ENCODE measurements at regions not wholly inside any gene's neighbourhood (a gene's known extent, or its start where the extent isn't known, plus 50 kb on each side); places are given as distances from the start of the nearest gene placed in this dataset.
"Not testable (repeated sequence)": the region's sequence is repeated elsewhere in the genome, so short reads cannot be mapped to it uniquely, and the experiment has no call there.

DNA sequence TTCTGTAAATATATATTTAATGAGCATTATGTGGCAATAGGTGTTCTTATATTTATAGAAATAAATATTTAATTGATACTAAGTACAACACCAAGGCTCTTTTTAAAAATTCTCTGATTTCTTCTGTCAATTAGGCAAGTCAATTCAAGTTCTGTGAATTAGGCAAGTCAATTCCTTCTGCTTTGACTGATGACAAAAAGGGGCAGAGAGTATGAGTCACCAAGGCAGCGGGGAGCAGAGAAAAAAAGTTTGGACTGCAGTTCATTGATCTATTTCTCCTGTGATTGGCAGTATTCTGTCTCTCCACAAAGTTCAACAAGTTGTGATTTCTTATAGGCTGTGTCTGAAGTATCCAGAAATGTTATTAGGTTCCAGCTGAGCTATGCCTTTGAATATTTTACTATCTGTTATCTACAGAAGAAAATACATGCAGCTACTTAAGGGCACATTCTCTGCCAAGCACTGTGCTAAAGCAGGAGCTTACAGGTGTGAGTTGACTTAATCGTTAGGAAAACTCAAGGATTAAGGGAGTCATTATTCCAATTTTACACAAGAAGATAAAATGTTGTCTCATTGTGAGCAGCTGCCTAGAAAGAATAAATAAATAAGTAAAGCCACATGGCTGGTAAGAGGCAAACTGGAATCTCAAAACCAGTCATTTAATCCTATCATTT is 206.4 kb upstream of the ALG10B start:
- H3K4me1 ChIP-seq: no peaks in the 10 kb centered on the region
- no peaks in the 10 kb centered on the region for H3K9me3 ChIP-seq
- H3K36me3 ChIP-seq: no peaks in the 10 kb centered on the region
- TF ChIP-seq POLR2A (IDR thresholded peaks at IDR 0.05) (no peak), POLR2AphosphoS5 (IDR thresholded peaks at IDR 0.05) (no peak), EP300 (IDR thresholded peaks at IDR 0.05) (no peak)
- TF ChIP-seq, protein P1, sequence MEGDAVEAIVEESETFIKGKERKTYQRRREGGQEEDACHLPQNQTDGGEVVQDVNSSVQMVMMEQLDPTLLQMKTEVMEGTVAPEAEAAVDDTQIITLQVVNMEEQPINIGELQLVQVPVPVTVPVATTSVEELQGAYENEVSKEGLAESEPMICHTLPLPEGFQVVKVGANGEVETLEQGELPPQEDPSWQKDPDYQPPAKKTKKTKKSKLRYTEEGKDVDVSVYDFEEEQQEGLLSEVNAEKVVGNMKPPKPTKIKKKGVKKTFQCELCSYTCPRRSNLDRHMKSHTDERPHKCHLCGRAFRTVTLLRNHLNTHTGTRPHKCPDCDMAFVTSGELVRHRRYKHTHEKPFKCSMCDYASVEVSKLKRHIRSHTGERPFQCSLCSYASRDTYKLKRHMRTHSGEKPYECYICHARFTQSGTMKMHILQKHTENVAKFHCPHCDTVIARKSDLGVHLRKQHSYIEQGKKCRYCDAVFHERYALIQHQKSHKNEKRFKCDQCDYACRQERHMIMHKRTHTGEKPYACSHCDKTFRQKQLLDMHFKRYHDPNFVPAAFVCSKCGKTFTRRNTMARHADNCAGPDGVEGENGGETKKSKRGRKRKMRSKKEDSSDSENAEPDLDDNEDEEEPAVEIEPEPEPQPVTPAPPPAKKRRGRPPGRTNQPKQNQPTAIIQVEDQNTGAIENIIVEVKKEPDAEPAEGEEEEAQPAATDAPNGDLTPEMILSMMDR (IDR thresholded peaks at IDR 0.05): no peak
- no peak for ATAC-seq
- H3K4me3 ChIP-seq: no peak overlapping the region
- H3K27ac ChIP-seq: no peak overlapping the region
- no peaks in the 10 kb centered on the region for H3K27me3 ChIP-seq
- 74 to 83% methylated on average over 2 of the region's 2 CpGs for WGBS, 2 donors (ENCODE audit: low coverage in 1 of 2)

DNA sequence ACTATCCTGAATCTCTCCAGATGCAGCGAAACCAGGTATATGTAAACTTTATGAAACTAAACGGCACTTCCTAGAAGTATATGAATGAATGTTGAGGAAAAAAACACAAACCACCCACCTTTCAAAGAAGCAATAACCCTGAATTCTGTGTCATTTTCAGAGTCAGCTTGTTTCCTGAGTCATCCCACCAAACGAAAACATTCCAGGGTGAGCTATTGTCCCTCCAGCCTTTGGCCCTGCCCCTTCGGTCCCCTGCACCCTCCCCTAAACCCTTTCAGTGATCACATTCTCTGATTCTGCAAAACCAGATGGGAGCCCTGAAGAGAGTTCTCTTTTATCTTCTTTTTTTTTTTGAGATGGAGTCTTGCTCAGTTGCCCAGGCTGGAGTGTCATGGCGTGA is 202.6 kb upstream of the ALG10B start:
- no peak for ATAC-seq
- TF ChIP-seq EP300 (IDR thresholded peaks at IDR 0.05) (no peak), POLR2A (IDR thresholded peaks at IDR 0.05) (no peak), POLR2AphosphoS5 (IDR thresholded peaks at IDR 0.05) (no peak)
- TF ChIP-seq, protein P1 (IDR thresholded peaks at IDR 0.05): no peak
- 69 to 73% methylated on average over 4 to 5 of the region's 5 CpGs for WGBS, 2 donors (ENCODE audit: low coverage in 1 of 2)

DNA sequence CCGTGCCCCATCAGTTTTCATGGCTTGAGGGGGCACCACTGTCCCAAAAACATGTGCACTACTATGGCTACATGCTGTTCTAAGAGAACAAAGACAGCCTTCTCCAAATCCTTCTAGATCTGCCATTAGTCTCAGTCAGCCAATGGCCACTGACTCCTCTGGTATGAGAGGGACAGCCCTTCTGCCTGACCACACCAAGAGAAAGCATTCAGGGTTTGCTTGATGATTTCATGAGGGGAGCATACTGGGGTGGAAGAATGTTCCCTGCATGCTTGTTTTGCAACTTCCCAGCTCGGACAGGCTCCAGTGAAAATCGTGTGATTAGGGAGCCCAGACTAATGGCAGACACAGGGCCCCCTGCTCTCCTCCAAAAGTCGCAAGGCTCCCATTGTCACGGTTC is 199.6 kb upstream of the ALG10B start:
- WGBS, 2 donors (ENCODE audit: low coverage in 1 of 2): 50 to 55% methylated on average over 1 to 4 of the region's 5 CpGs
- no peak overlapping the region for H3K4me3 ChIP-seq

More for the DNA sequence above, 202.6 kb upstream of the ALG10B start:
- no peaks in the 10 kb centered on the region for H3K9me3 ChIP-seq
- no peaks in the 10 kb centered on the region for H3K27me3 ChIP-seq
- H3K36me3 ChIP-seq: no peaks in the 10 kb centered on the region
- no peak overlapping the region for H3K27ac ChIP-seq
- no peaks in the 10 kb centered on the region for H3K4me1 ChIP-seq
- H3K4me3 ChIP-seq: no peak overlapping the region

DNA sequence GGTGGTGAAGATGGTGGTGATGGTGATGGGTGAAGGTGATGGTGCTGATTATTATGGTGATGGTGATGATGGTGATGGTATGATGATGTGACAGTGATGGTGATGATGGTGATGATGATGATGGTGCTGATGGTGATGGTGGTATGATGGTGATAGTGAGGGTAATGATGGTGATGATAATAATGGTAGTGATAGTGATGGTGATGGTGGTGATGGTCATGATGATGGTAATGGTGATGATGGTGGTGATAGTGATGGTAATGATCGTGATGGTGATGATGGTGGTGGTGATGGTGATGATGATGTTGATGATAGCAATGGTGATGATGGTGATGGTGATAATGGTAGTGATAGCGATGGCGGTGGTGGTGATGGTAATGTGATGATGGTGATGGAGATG is 197.9 kb upstream of the ALG10B start:
- no peaks in the 10 kb centered on the region for H3K4me1 ChIP-seq
- no peak overlapping the region for H3K4me3 ChIP-seq
- TF ChIP-seq POLR2A (IDR thresholded peaks at IDR 0.05): no peak
- no peak for TF ChIP-seq POLR2AphosphoS5 (IDR thresholded peaks at IDR 0.05)
- TF ChIP-seq, protein P1 (IDR thresholded peaks at IDR 0.05): no peak
- TF ChIP-seq EP300 (IDR thresholded peaks at IDR 0.05): no peak
- no peaks in the 10 kb centered on the region for H3K9me3 ChIP-seq
- no peaks in the 10 kb centered on the region for H3K36me3 ChIP-seq
- ATAC-seq: no peak
- no peaks in the 10 kb centered on the region for H3K27me3 ChIP-seq
- WGBS, 2 donors (ENCODE audit: low coverage in 1 of 2): 94 to 97% methylated on average over 3 of the region's 3 CpGs
- H3K27ac ChIP-seq: no peak overlapping the region

More for the DNA sequence above, 199.6 kb upstream of the ALG10B start:
- TF ChIP-seq EP300 (IDR thresholded peaks at IDR 0.05): no peak
- no peak for TF ChIP-seq POLR2A (IDR thresholded peaks at IDR 0.05)
- TF ChIP-seq POLR2AphosphoS5 (IDR thresholded peaks at IDR 0.05): no peak
- TF ChIP-seq, protein P1 (IDR thresholded peaks at IDR 0.05): no peak
- H3K9me3 ChIP-seq: no peaks in the 10 kb centered on the region
- no peak overlapping the region for H3K27ac ChIP-seq
- H3K36me3 ChIP-seq: no peaks in the 10 kb centered on the region
- no peak for ATAC-seq
- H3K27me3 ChIP-seq: no peaks in the 10 kb centered on the region
- no peaks in the 10 kb centered on the region for H3K4me1 ChIP-seq

DNA sequence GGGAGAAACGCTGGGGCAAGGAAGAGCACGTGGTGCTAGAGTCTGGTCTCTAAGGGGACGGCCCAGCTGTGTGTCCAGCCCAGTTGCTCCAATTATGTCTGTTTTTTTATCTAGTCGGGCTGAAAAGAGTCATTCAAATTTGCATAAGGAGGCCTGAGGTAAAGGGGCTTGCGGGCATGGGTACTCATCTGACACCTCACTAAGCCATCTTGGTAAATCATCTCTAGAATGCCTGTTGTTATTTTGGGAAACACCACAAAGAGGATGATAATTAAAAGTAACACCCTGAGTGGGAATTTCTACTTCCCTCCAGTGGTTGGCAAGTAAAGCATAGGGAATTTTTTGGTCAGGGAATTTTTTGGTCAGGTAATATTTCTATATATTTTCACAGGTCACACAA is 196.1 kb upstream of the ALG10B start:
- Histone ChIP-seq H3K9me3 (no peaks in the 10 kb centered on the region), H3K4me1 (no peaks in the 10 kb centered on the region), H3K27ac (no peak overlapping the region), H3K4me3 (no peak overlapping the region), H3K27me3 (no peaks in the 10 kb centered on the region), H3K36me3 (no peaks in the 10 kb centered on the region)
- no peak for ATAC-seq
- 60 to 72% methylated on average over 3 to 5 of the region's 5 CpGs for WGBS, 2 donors (ENCODE audit: low coverage in 1 of 2)
- no peak for TF ChIP-seq POLR2AphosphoS5 (IDR thresholded peaks at IDR 0.05)
- TF ChIP-seq, protein P1 (IDR thresholded peaks at IDR 0.05): no peak
- TF ChIP-seq POLR2A (IDR thresholded peaks at IDR 0.05): no peak
- no peak for TF ChIP-seq EP300 (IDR thresholded peaks at IDR 0.05)

DNA sequence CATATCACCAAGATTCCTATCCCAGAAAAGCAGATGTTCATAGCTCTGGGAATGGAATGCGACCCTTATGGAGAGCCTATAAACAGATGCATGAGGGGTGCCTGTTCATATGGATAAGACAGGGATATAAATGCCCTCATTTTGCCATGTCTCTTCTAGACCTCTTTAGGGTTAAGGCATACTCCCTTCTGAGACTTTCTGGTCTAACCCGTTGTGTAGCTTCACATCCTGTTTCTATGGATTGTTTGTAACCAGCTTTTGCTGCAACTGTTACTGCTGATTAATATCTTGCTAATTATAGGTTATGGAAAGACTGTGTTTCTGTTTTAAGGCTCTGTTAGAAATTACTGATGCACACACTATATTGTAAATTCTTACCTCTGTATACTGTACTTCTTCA is 193.5 kb upstream of the ALG10B start:
- not testable (repeated sequence) for H3K27me3 ChIP-seq, H3K4me1 ChIP-seq, H3K36me3 ChIP-seq, H3K4me3 ChIP-seq, H3K9me3 ChIP-seq, H3K27ac ChIP-seq, ATAC-seq
- WGBS, 2 donors (ENCODE audit: low coverage in 1 of 2): 65 to 75% methylated on average over 1 to 2 of the region's 2 CpGs

Measured in gastroesophageal sphincter (tissue), 4 donors.